GM18502 (cell line): ENCODE measurements at regions not wholly inside any gene's neighbourhood (a gene's known extent, or its start where the extent isn't known, plus 50 kb on each side); places are given as distances from the start of the nearest gene placed in this dataset.
A peak's percentile ranks its signal among the peaks of the same experiment; 100 is the strongest.
"Not testable (repeated sequence)": the region's sequence is repeated elsewhere in the genome, so short reads cannot be mapped to it uniquely, and the experiment has no call there.

Source experiments
- ATAC-seq: cut with Tn5 transposase; IDR thresholded peaks from one replicate; pipeline ENCODE4 v1.9.1; 2021; ENCODE audit warnings: mild to moderate bottlenecking; ENCODE audit not compliant: unreplicated experiment, poor library complexity

GRCh38 chr2:222013889-222014288 lies 284.9 kb downstream of the PAX3 start:
- ATAC-seq, result no peak

- ATAC-seq, result no peak
Observed at GRCh38 chr2:222000326-222000725, 298.5 kb downstream of the PAX3 start.

GRCh38 chr2:221999717-222000116 lies 299.1 kb downstream of the PAX3 start:
- ATAC-seq, result no peak

GRCh38 chr2:221999166-221999565 lies 299.6 kb downstream of the PAX3 start:
- no peak for ATAC-seq

- no peak for ATAC-seq
Observed at GRCh38 chr2:221997683-221998082, 301.1 kb downstream of the PAX3 start.

GRCh38 chr2:221997100-221997499 lies 301.7 kb downstream of the PAX3 start:
- ATAC-seq, result no peak

GRCh38 chr2:221994926-221995325 lies 303.9 kb downstream of the PAX3 start:
- ATAC-seq, result no peak

GRCh38 chr2:221984376-221984775 lies 314.4 kb downstream of the PAX3 start:
- not testable (repeated sequence) for ATAC-seq

- no peak for ATAC-seq
Observed at GRCh38 chr2:221981912-221982470, 316.8 kb downstream of the PAX3 start.

GRCh38 chr2:221975151-221975550 lies 323.6 kb downstream of the PAX3 start:
- ATAC-seq, result no peak

GRCh38 chr2:221973902-221974301 lies 324.9 kb downstream of the PAX3 start:
- ATAC-seq, result no peak

GRCh38 chr2:221973502-221973901 lies 325.3 kb downstream of the PAX3 start:
- ATAC-seq, result no peak

- no peak for ATAC-seq
Observed at GRCh38 chr2:221972813-221973478, 325.9 kb downstream of the PAX3 start.

GRCh38 chr2:221970389-221970788 lies 328.4 kb downstream of the PAX3 start:
- no peak for ATAC-seq

- no peak for ATAC-seq
Observed at GRCh38 chr2:221969830-221970144, 329.0 kb downstream of the PAX3 start.

GRCh38 chr2:221969087-221969829 lies 329.5 kb downstream of the PAX3 start:
- peak; percentile 80 for ATAC-seq

GRCh38 chr2:221962186-221962585 lies 336.6 kb downstream of the PAX3 start:
- ATAC-seq, result no peak

GRCh38 chr2:221961561-221961960 lies 337.2 kb downstream of the PAX3 start:
- no peak for ATAC-seq

- ATAC-seq, result no peak
Observed at GRCh38 chr2:221958224-221958623, 340.6 kb downstream of the PAX3 start.

GRCh38 chr2:221948076-221948475 lies 350.7 kb downstream of the PAX3 start:
- no peak for ATAC-seq

GRCh38 chr2:221944452-221944851 lies 354.3 kb downstream of the PAX3 start:
- not testable (repeated sequence) for ATAC-seq
